GM18868 (cell line): ENCODE measurements at regions not wholly inside any gene's neighbourhood (a gene's known extent, or its start where the extent isn't known, plus 50 kb on each side); places are given as distances from the start of the nearest gene placed in this dataset.
"Not testable (repeated sequence)": the region's sequence is repeated elsewhere in the genome, so short reads cannot be mapped to it uniquely, and the experiment has no call there.

ENCODE experiments used
- ATAC-seq: cut with Tn5 transposase; IDR thresholded peaks from one replicate; pipeline ENCODE4 v1.9.1; 2021; ENCODE audit warnings: mild to moderate bottlenecking, moderate library complexity; ENCODE audit not compliant: unreplicated experiment

DNA sequence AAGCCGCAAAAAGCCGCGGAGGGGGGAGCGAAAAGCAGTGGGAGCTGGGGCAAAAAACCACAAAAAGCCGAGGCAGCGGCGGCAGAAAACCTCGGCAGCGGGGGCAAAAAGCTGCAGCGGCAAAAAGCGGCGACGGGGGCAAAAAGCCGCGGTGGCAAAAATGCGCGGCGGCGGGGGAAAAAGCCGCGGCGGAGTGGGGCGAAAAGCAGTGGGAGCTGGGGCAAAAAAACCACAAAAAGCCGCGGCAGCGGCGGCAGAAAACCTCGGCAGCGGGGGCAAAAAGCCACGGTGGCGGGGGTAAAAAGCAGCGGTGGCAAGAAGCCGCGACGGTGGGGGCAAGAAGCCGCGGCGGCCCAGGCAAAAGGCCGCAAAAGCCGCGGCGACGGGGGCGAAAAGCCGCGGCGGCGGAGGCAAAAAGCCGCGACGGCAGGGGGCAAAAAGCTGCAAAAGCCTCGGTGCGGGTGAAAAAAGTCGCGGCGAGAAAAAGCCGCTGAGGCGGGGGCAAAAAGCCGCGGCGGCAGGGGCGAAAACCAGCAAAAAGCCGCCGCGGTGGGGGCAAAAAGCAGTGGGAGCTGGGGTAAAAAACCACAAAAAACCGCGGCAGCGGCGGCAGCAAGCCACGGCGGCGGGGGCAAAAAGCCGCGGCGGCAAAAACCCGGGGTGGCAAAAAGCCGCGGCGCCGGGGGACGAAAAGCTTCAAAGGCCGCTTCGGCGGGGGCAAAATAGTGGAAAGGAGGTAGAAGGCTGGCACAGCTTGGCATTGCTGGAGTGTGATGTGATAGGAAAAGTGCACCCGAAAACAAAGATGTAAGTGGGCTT, 135.9 kb downstream of the ZNF92 start:
- ATAC-seq: no peak

DNA sequence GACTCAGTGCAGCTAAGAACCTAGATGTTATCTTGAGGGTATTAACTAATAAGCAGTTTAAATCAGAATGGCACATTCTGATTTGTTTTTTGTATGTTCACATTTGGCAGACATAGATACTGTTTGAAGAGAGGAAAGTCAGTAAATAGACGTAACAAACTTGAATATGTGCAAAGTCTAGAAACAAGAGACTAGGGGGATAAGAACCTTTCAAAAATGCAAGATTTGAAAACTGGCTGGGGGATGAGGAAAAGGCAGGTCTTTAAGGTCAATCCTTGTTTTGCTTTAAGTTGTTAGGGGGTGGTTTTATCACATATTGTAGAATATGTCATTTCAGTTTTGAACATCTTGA, 136.5 kb downstream of the ZNF92 start:
- ATAC-seq: not testable (repeated sequence)

GRCh38 chr7:65519751-65520150, 146.1 kb downstream of the ZNF92 start:
- not testable (repeated sequence) for ATAC-seq

DNA sequence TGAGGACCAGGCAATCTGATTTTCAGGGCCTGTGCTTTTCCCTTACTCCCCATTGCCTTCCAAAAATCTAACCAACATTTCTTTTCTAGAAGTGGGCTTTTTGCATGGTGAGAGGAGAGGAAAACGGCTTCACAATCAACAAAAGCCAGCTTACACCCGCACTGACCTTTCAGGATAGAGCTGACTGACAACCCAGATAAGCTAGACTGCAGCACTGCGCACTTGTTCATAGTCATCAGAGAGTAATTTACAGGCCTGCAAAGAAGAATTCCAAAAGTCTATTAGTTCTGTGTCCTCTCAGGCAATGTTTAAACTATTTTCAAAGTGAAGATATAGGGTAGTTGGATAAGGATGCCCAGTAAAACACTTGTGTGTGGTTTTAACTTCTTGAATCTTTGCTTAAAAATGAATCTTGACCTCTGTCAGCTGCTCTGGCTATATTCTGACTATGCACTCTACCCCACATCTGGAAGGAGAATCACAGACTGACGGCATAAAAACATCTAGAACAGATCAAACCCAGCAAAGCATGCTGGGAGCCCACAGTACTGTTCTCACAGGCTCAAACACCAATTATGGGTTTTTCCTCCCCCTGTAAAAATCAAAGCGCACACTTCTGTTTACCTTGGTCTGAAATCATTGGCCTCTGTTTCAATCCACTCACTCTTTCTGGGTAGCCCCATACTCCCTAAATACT, 172.0 kb downstream of the ZNF92 start:
- not testable (repeated sequence) for ATAC-seq

GRCh38 chr7:65549589-65550443, 176.2 kb downstream of the ZNF92 start:
- ATAC-seq: not testable (repeated sequence)

GRCh38 chr7:65550444-65550809, 176.8 kb downstream of the ZNF92 start:
- not testable (repeated sequence) for ATAC-seq

GRCh38 chr7:65551042-65551441, 177.4 kb downstream of the ZNF92 start:
- not testable (repeated sequence) for ATAC-seq

GRCh38 chr7:65554553-65555476, 181.2 kb downstream of the ZNF92 start:
- not testable (repeated sequence) for ATAC-seq

GRCh38 chr7:65558584-65558983, 184.9 kb downstream of the ZNF92 start:
- ATAC-seq: not testable (repeated sequence)

DNA sequence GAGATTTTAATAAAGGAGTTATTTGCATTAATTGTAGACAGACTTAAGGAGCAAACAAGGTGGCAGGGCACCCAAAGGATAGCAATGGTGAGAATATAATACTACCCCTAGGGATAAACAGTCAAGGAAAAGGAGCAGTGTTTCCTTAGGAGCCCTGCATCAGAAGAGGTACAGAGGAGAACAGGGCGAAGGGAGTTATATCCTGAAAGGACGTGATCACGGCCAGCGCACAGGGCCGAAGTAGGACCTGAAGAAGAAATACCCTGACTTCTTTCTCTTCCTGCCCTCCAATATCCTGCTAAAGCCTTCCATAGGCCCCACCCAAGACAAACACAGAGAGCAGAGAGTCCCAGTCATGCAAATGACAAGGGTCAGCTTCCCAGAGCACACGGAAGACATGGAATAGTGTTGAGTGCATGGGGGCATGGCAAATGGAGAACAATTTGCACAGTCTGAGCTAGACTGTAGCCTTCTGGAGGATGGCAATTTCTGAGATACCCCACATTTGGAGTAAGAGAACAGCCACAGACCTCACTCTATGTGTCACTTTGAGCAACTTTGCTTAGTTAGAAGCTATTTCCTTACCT, 188.2 kb downstream of the ZNF92 start:
- not testable (repeated sequence) for ATAC-seq

DNA sequence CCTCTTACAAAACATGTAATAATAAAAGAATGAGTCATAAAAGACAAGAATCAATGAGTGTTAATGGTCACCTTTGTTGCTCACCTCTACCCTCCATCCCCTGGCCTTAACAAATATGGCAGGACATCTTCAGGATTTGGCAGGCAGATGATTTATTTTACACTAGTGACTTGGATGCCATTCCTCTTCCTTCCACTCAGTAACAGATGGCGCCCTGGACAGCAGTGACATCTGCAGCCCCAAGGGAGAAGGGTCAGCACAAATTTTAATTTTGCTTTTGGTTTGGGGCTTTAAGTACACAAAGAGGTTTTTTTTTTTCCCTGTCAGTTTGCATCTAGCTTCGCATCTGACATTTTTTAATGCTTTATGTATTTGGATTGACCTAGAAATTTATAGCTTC, 188.9 kb downstream of the ZNF92 start:
- ATAC-seq: peak; percentile 54

DNA sequence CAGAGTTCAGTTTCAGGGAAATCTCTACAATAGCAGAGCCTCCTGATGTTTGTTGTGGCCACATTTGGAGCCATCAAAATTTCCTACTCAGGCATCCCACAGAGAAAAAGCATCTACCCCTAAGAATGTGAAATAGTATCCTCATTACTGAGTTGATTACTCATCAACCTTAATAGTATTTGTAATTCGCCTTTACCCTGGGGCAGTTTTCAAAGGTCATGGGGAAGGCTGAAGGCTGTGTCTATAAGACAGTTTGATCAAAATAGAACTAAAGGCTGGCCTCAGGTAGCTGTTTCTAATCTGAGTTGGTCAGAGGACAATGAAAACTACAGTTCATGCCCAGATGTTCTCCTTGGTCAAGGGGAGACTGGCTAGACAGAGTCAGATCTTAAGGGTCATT, 189.7 kb downstream of the ZNF92 start:
- ATAC-seq: not testable (repeated sequence)

DNA sequence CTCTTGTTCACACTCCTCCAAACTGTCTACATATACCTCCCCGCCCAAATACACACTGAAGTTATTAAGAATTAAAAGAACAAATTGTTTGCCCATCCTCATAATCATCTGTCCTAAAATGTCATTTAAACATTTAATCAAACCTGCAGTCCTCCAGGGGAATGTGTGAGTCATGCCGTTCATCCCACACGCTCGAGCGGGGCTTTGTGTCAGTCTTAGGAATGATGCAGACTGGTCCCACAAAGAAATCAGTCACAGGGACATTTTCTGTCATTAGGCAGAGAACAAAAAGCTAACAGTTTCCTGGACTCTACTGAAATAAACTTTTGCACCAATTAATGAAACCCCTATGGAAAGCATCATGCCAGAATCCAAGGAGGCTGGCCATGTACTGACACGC, 194.6 kb downstream of the ZNF92 start:
- ATAC-seq: not testable (repeated sequence)

GRCh38 chr7:65570990-65571389, 197.3 kb downstream of the ZNF92 start:
- not testable (repeated sequence) for ATAC-seq

DNA sequence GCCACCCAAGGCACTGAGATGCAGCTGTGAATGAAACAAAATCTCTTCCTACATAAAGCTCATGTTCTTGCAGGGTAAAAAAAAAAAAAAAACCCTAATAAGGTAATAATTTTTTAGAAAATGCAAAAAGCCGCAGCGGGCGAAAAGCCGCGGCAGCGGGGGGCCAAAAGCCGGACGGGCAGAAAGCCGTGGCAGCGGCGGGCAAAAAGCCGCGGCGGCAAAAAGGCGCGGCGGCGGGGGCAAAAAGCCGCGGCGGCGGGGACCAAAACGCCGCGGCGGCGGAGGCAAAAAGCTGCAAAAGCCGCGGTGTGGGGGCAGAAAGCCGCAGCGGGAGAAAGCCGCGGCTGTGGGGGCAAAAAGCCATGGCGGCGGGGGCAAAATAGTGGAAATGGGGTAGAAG, 198.9 kb downstream of the ZNF92 start:
- not testable (repeated sequence) for ATAC-seq

DNA sequence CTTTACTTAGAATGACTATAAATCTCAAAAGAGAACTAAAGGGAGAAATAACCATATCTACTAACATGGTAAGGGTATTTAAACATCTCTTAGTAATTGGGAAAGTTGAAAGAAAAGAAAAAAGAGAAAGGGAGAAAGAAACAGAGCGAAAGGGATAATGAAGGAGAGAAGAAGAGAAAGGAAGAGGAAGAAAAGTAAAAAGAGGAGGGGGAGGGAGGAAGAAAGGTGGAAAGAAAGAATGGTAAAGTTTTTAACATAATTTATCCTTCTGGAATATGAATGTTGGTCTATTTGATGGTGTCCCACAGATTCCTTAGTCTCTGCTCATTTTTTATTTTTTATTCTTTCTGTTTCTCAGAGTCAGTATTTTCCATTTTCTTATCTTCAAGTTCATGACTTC, 202.7 kb downstream of the ZNF92 start:
- ATAC-seq: not testable (repeated sequence)

DNA sequence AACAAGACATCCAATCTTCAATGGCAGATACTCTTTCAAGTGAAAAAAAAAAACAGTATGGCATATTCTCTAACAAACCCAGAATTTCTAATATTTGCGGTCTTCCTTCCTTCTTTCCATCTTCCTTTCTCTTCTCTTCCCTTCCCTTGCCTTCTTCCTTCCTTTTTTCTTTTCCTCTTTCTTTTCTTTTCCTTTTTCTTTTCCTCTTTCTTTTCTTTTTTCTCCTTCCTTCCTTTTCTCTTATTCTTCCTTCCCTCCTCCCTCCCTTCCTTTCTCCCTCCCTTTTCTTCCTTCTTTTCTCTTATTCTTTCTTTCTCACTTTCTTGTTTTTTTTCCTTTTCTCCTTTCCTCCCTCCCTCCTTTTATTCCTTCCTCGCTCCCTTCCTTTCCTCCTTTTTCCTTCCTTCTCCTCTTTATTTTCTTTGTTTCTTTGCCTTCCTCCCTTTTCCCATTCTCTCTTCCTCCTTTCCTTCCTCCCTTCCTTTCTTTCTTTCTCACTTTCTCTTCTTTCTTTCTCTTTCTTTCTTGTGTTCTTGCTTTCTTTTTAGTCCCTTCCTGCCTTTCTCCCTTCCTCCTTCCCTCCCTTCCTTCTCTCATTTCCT, 209.0 kb downstream of the ZNF92 start:
- not testable (repeated sequence) for ATAC-seq

- ATAC-seq: not testable (repeated sequence)
Measured at GRCh38 chr7:65602495-65602894, 228.8 kb downstream of the ZNF92 start.

DNA sequence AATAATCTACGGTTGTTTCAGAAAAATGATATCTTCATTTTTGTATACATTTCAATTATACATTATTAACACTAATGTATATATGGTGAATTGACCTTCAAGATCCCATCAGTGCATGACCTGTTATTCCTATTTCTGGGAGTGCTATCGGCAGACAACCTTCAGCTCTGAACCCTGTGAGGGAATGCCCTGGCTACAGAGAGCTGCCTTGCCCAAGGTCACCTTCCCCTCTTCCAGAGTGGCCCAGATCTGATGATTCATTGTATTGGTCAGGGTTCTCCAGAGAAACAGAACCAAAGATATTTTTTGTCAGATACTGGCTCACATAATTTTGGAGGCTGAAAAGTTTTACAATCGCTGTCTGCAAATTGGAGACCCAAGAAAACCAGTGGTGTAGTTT, 235.5 kb downstream of the ZNF92 start:
- ATAC-seq: no peak
